H1 (cell line): ENCODE measurements at regions not wholly inside any gene's neighbourhood (a gene's known extent, or its start where the extent isn't known, plus 50 kb on each side); places are given as distances from the start of the nearest gene placed in this dataset.
A peak's percentile ranks its signal among the peaks of the same experiment; 100 is the strongest.

Experiments
- CTCF ChIA-PET: fragments of 300-600 bp; sonication (Branson Sonifier 250); formaldehyde crosslinking; loops from one replicate; lab custom pipeline; 2021; ENCODE audit not compliant: partially characterized antibody; lab: Charles Lee
- POLR2A ChIA-PET: fragments of 300-600 bp; sonication (Branson Sonifier 250); formaldehyde crosslinking; loops from one replicate; lab custom pipeline; 2021; ENCODE audit warnings: inconsistent platforms; ENCODE audit not compliant: partially characterized antibody; lab: Charles Lee
- DNase-seq, 2 experiments: peaks; one replicate each; pipeline versions ENCODE4 v3.0.0 to v3.0.0-alpha.2; 2010 to 2022; ENCODE audit warnings: low spot score in 2 of 2, low read depth in 1 of 2, mixed read lengths in 1 of 2
- FAIRE-seq: peaks from 2 replicates; lab custom pipeline; 2011; peaks lifted over from hg19 to GRCh38; lab: Jason Lieb, UNC
- H2AFZ ChIP-seq: 2 replicates; pipeline ENCODE4 v1.8.1; 2012; ENCODE audit warnings: low read length, inconsistent platforms
- H2AK5ac ChIP-seq: 2 replicates; pipeline ENCODE4 v1.6.1; 2013; ENCODE audit warnings: low read depth, low read length
- H2BK120ac ChIP-seq: replicated peaks from 2 replicates; pipeline ENCODE3; 2013; ENCODE audit warnings: low read depth, low read length, inconsistent platforms
- H2BK12ac ChIP-seq: 2 replicates; pipeline ENCODE4 v1.6.1; 2013; ENCODE audit warnings: low read depth, low read length
- H2BK15ac ChIP-seq: 2 replicates; pipeline ENCODE4 v1.6.1; 2013; ENCODE audit warnings: low read length
- H2BK20ac ChIP-seq: 2 replicates; pipeline ENCODE4 v1.6.1; 2013; ENCODE audit warnings: low read length
- H2BK5ac ChIP-seq: 2 replicates; pipeline ENCODE4 v1.6.1; 2013; ENCODE audit warnings: low read depth, low read length
- H3K14ac ChIP-seq: 2 replicates; pipeline ENCODE4 v1.6.1; 2013; ENCODE audit warnings: inconsistent platforms; ENCODE audit not compliant: insufficient read length
- H3K18ac ChIP-seq: 2 replicates; pipeline ENCODE4 v1.6.1; 2013; ENCODE audit warnings: low read length; ENCODE audit errors: extremely low read depth
- H3K23ac ChIP-seq: 2 replicates; pipeline ENCODE4 v1.6.1; 2013; ENCODE audit warnings: inconsistent platforms; ENCODE audit not compliant: insufficient read length
- H3K23me2 ChIP-seq: 2 replicates; pipeline ENCODE4 v1.6.1; 2013; ENCODE audit warnings: low read depth, low read length
- H3K27ac ChIP-seq: 2 replicates; pipeline ENCODE4 v1.6.1; 2011; ENCODE audit warnings: low read depth, low read length, inconsistent platforms
- H3K27me3 ChIP-seq, 4 experiments: replicated peaks in 1 of 4; 1 replicate in 1 of 4; 2 replicates in 3 of 4; pipeline versions ENCODE4 v1.6.1 to v1.8.1; 2011 to 2013; ENCODE audit warnings: low read length in 3 of 4, mild to moderate bottlenecking in 3 of 4, inconsistent platforms in 2 of 4, mixed read lengths in 2 of 4, moderate library complexity in 1 of 4; ENCODE audit not compliant: control insufficient read depth in 3 of 4, insufficient read depth in 3 of 4; ENCODE audit errors: extremely low read depth in 1 of 4
- H3K36me3 ChIP-seq, 4 experiments: 2 replicates each; pipeline versions ENCODE4 v1.6.1 to v1.8.1; 2011 to 2013; ENCODE audit warnings: mild to moderate bottlenecking in 4 of 4, low read length in 3 of 4, moderate library complexity in 2 of 4, control low read depth in 1 of 4, inconsistent platforms in 1 of 4; ENCODE audit not compliant: insufficient read depth in 4 of 4, control insufficient read depth in 2 of 4
- H3K4ac ChIP-seq: replicated peaks from 2 replicates; pipeline ENCODE3; 2013; ENCODE audit warnings: low read length, low read depth, mixed read lengths, inconsistent platforms; ENCODE audit not compliant: insufficient read length
- H3K4me1 ChIP-seq, 4 experiments: replicated peaks in 1 of 4; 1 replicate in 1 of 4; 2 replicates in 3 of 4; pipeline versions ENCODE4 v1.6.1 to v1.8.1; 2011 to 2013; ENCODE audit warnings: low read length in 3 of 4, inconsistent platforms in 2 of 4, mixed read lengths in 1 of 4; ENCODE audit not compliant: insufficient read depth in 4 of 4, control insufficient read depth in 3 of 4
- H3K4me2 ChIP-seq, 2 experiments: 2 replicates each; pipeline versions ENCODE4 v1.6.1 to v1.8.1; 2011 to 2013; ENCODE audit warnings: low read depth in 2 of 2, low read length in 2 of 2, control low read depth in 1 of 2, inconsistent platforms in 1 of 2, mild to moderate bottlenecking in 1 of 2; ENCODE audit not compliant: insufficient read depth in 1 of 2
- H3K4me3 ChIP-seq, 4 experiments: fragments of 200-600, 300-600 bp in 1 of 4; sonication (generic), shearing (Covaris generic), sonication (Bioruptor Twin) in 1 of 4; 2 replicates each; pipeline versions ENCODE4 v1.5.1 to v1.8.1; 2011 to 2016; ENCODE audit warnings: low read length in 4 of 4, low read depth in 3 of 4, control low read depth in 2 of 4, inconsistent platforms in 2 of 4, mild to moderate bottlenecking in 2 of 4, mixed read lengths in 1 of 4, moderate library complexity in 1 of 4; ENCODE audit not compliant: insufficient read depth in 2 of 4; ENCODE audit errors: extremely low read depth in 1 of 4
- H3K56ac ChIP-seq: replicated peaks from 2 replicates; pipeline ENCODE3; 2013; ENCODE audit warnings: low read depth, mild to moderate bottlenecking, mixed read lengths, low read length, inconsistent platforms; ENCODE audit not compliant: insufficient read length
- H3K79me1 ChIP-seq: 2 replicates; pipeline ENCODE4 v1.6.1; 2013; ENCODE audit warnings: low read depth, low read length, control low read depth
- H3K79me2 ChIP-seq, 2 experiments: 2 replicates each; pipeline versions ENCODE4 v1.6.1 to v1.8.1; 2012 to 2013; ENCODE audit warnings: low read length in 2 of 2, mild to moderate bottlenecking in 2 of 2, inconsistent platforms in 1 of 2; ENCODE audit not compliant: insufficient read depth in 2 of 2, control insufficient read depth in 1 of 2
- H3K9ac ChIP-seq, 4 experiments: replicated peaks in 1 of 4; 1 replicate in 1 of 4; 2 replicates in 3 of 4; pipeline versions ENCODE4 v1.6.1 to v1.8.1; 2011 to 2013; ENCODE audit warnings: low read depth in 3 of 4, low read length in 3 of 4, control low read depth in 2 of 4, mild to moderate bottlenecking in 2 of 4, moderate library complexity in 2 of 4, inconsistent platforms in 1 of 4; ENCODE audit errors: extremely low read depth in 1 of 4
- H3K9me3 ChIP-seq, 2 experiments: 2 replicates each; pipeline versions ENCODE4 v1.6.1 to v1.8.1; 2012 to 2013; ENCODE audit warnings: mild to moderate bottlenecking in 2 of 2, moderate library complexity in 2 of 2, control low read depth in 1 of 2, inconsistent platforms in 1 of 2, low read depth in 1 of 2, low read length in 1 of 2, mixed read lengths in 1 of 2; ENCODE audit not compliant: insufficient read depth in 2 of 2
- H4K20me1 ChIP-seq, 2 experiments: replicated peaks in 1 of 2; 2 replicates each; pipeline versions ENCODE3 to v1.8.1; 2011 to 2013; ENCODE audit warnings: inconsistent platforms in 2 of 2, low read length in 2 of 2, mild to moderate bottlenecking in 1 of 2; ENCODE audit not compliant: insufficient read depth in 2 of 2, control insufficient read depth in 1 of 2
- H4K5ac ChIP-seq: 2 replicates; pipeline ENCODE4 v1.6.1; 2013; ENCODE audit warnings: low read length, low read depth, mixed read lengths, inconsistent platforms; ENCODE audit not compliant: insufficient read length
- H4K8ac ChIP-seq: 2 replicates; pipeline ENCODE4 v1.8.0; 2013; ENCODE audit warnings: mild to moderate bottlenecking, moderate library complexity, low read length, inconsistent platforms; ENCODE audit not compliant: insufficient read depth; ENCODE audit errors: extremely low read depth
- H4K91ac ChIP-seq: replicated peaks from 2 replicates; pipeline ENCODE3; 2013; ENCODE audit warnings: low read length, mixed read lengths, inconsistent platforms; ENCODE audit not compliant: insufficient read length
- ATF2 ChIP-seq: IDR thresholded peaks from 2 replicates; pipeline ENCODE4 v1.6.1; 2012; ENCODE audit warnings: low read length, inconsistent platforms
- E2F6 ChIP-seq: IDR thresholded peaks from 2 replicates; pipeline ENCODE4 v1.6.1; 2012; ENCODE audit warnings: inconsistent platforms
- JUN ChIP-seq: IDR thresholded peaks from 2 replicates; pipeline ENCODE4 v1.6.1; 2011; ENCODE audit warnings: low read depth, mild to moderate bottlenecking, improper control_type of control experiment, low read length
- JUND ChIP-seq: IDR thresholded peaks from 2 replicates; pipeline ENCODE4 v1.6.1; 2011; ENCODE audit warnings: mild to moderate bottlenecking, improper control_type of control experiment, low read length
- NANOG ChIP-seq: IDR thresholded peaks from 2 replicates; pipeline ENCODE4 v1.6.1; 2011; ENCODE audit warnings: low read length, low read depth, mild to moderate bottlenecking, inconsistent platforms; ENCODE audit not compliant: insufficient read depth, poor library complexity, severe bottlenecking
- PHF8 ChIP-seq: fragments of 200-600 bp; sonication (generic); conservative IDR thresholded peaks from 2 replicates; pipeline ENCODE4 v1.7.1; 2012; ENCODE audit warnings: low read depth, mild to moderate bottlenecking, inconsistent platforms, low read length, moderate library complexity
- RNF2 ChIP-seq: fragments of 200-900, 300-1000 bp; sonication (generic); IDR thresholded peaks from 2 replicates; pipeline ENCODE4 v1.7.1; 2016; ENCODE audit warnings: borderline replicate concordance, low read depth, mild to moderate bottlenecking, antibody characterized with exemption, low read length; ENCODE audit not compliant: poor library complexity, severe bottlenecking; ENCODE audit errors: missing control alignments
- YY1 ChIP-seq: IDR thresholded peaks from 2 replicates; pipeline ENCODE4 v1.6.1; 2011; ENCODE audit warnings: low read depth, mild to moderate bottlenecking, low read length
- ZNF274 ChIP-seq: IDR thresholded peaks from 2 replicates; pipeline ENCODE4 v1.7.0; 2012; ENCODE audit warnings: low read length, borderline replicate concordance; ENCODE audit errors: extremely low read depth
- WGBS, 2 experiments: shearing (Covaris generic) in 1 of 2; methylation state at CpG; one replicate each; pipeline versions ENCODE4 v1.1.6 to v1.1.7; 2013 to 2015; ENCODE audit warnings: low lambda C conversion rate in 2 of 2, mixed read lengths in 2 of 2, inconsistent platforms in 1 of 2, low coverage in 1 of 2, missing lambda C conversion rate in 1 of 2; ENCODE audit not compliant: insufficient replicate concordance in 2 of 2, insufficient coverage in 1 of 2, insufficient read length in 1 of 2; ENCODE audit errors: extremely low coverage in 1 of 2, missing lambda C conversion rate in 1 of 2; 5-methylcytosine and 5-hydroxymethylcytosine counted together

GRCh38 chr1:226491093-226491850 lies 57.3 kb upstream of the STUM start:
- FAIRE-seq (no peak), DNase-seq (no peak)
- H2AK5ac ChIP-seq = no peak overlapping the region; the same call in 1 of the 2 replicates
- no peaks in the 10 kb centered on the region for H3K79me2 ChIP-seq
- peak overlapping the region; percentile 80; the same call in 1 of the 2 replicates for H2BK12ac ChIP-seq
- H3K4me2 ChIP-seq = no peak overlapping the region
- no peak overlapping the region for H2BK20ac ChIP-seq
- H4K8ac ChIP-seq = no peak overlapping the region
- no peak overlapping the region for H3K9ac ChIP-seq
- no peaks in the 10 kb centered on the region for H3K23me2 ChIP-seq
- no peak overlapping the region for H3K18ac ChIP-seq
- no peaks in the 10 kb centered on the region for H3K36me3 ChIP-seq
- no peak overlapping the region for H3K23ac ChIP-seq
- no peaks in the 10 kb centered on the region for H4K20me1 ChIP-seq
- H2BK120ac ChIP-seq = no peak overlapping the region
- H3K79me1 ChIP-seq = no peaks in the 10 kb centered on the region
- H3K27ac ChIP-seq = no peak overlapping the region
- no peak overlapping the region for H3K4me3 ChIP-seq
- no peak overlapping the region for H3K14ac ChIP-seq
- H3K9me3 ChIP-seq = no peaks in the 10 kb centered on the region
- no peak overlapping the region for H2BK15ac ChIP-seq
- no peak overlapping the region for H4K5ac ChIP-seq
- ChIA-PET POLR2A (interaction anchor here (0.7 to 1.3 kb wide), 3 partner anchors 84 to 133 kb away, joined by 3 to 6 read pairs (median 3); partner anchors contain the start of gene PARP1), CTCF (interaction anchor here (0.7 to 3.2 kb wide), 8 partner anchors 11 to 117 kb away, joined by 3 to 11 read pairs (median 4); no protein-coding TSS in a partner anchor)
- no peak overlapping the region for H2AFZ ChIP-seq
- WGBS, 2 experiments = 52% methylated on average over 4 of the region's 4 CpGs; no CpG with 5 or more reads in 1 of the 2 experiments
- H3K27me3 ChIP-seq = no peaks in the 10 kb centered on the region
- no peak overlapping the region for H2BK5ac ChIP-seq
- H4K91ac ChIP-seq = peak overlapping the region; percentile 22
- no peak overlapping the region for H3K56ac ChIP-seq
- no peak overlapping the region for H3K4ac ChIP-seq
- H3K4me1 ChIP-seq = peaks cover 2 to 12% (median 3%) of the 10 kb centered on the region in 4 experiments; a peak in 6 of 7 replicates
- TF ChIP-seq JUN (no peak), RNF2 (no peak), JUND (no peak), YY1 (peak; percentile 41; the same call in 1 of the 2 replicates), PHF8 (no peak), ATF2 (no peak), NANOG (no peak), E2F6 (peak; percentile 43; the same call in 1 of the 2 replicates), ZNF274 (no peak)
